ENCODE measurements at regions not wholly inside any gene's neighbourhood (a gene's known extent, or its start where the extent isn't known, plus 50 kb on each side); places are given as distances from the start of the nearest gene placed in this dataset.
A peak's percentile ranks its signal among the peaks of the same experiment; 100 is the strongest.

- TF ChIP-seq CTCF (IDR thresholded peaks at IDR 0.05; ENCODE audit: control extremely low read depth in 1 of 3, insufficient read depth in 1 of 3, low read depth in 1 of 3, low read length in 3 of 3): no peak
- TF ChIP-seq SP4 (IDR thresholded peaks at IDR 0.05; ENCODE audit: low read length): no peak
- no peak for TF ChIP-seq EGR1 (IDR thresholded peaks at IDR 0.05; ENCODE audit: borderline replicate concordance, low read depth, low read length)
- peak; percentile 52 for TF ChIP-seq KDM4A (IDR thresholded peaks at IDR 0.05; ENCODE audit: low read depth, low read length, severe bottlenecking)
- no peak for TF ChIP-seq TAF7 (optimal IDR thresholded peaks at IDR 0.05; ENCODE audit: borderline replicate concordance, low read depth, low read length)
- TF ChIP-seq E2F6 (IDR thresholded peaks at IDR 0.05): peak; percentile 69; the same call in 1 of the 2 replicates
- no peak for TF ChIP-seq KDM5A (IDR thresholded peaks at IDR 0.05; ENCODE audit: low read length)
Observed at GRCh38 chr2:134027980-134028379, 225.9 kb upstream of the MGAT5 start (continued).

All from H1 (cell line).